Hepatocyte (in vitro differentiated cells): ENCODE measurements at regions not wholly inside any gene's neighbourhood (a gene's known extent, or its start where the extent isn't known, plus 50 kb on each side); places are given as distances from the start of the nearest gene placed in this dataset.

ENCODE experiments used
- CTCF ChIP-seq: fragments of 200-600 bp; sonication (generic); IDR thresholded peaks from 2 replicates; pipeline ENCODE4 v1.5.1; 2016; ENCODE audit warnings: antibody characterized with exemption, mild to moderate bottlenecking; ENCODE audit not compliant: poor library complexity
- EZH2 ChIP-seq: fragments of 200-600 bp; sonication (generic); IDR thresholded peaks from 2 replicates; pipeline ENCODE4 v1.6.1; 2016; ENCODE audit warnings: antibody characterized with exemption, mild to moderate bottlenecking, borderline replicate concordance
- EZH2phosphoT487 ChIP-seq: fragments of 200-600 bp; sonication (generic); IDR thresholded peaks from one replicate; pipeline ENCODE4 v1.6.1; 2018; ENCODE audit warnings: antibody characterized with exemption, mild to moderate bottlenecking, low read depth, moderate library complexity; ENCODE audit not compliant: unreplicated experiment, severe bottlenecking

- TF ChIP-seq CTCF (no peak), EZH2 (no peak), EZH2phosphoT487 (no peak)
Observed at GRCh38 chr1:88321706-88322105, 362.4 kb upstream of the PKN2 start.
